Heart right ventricle (tissue), 16 donors: ENCODE measurements at regions not wholly inside any gene's neighbourhood (a gene's known extent, or its start where the extent isn't known, plus 50 kb on each side); places are given as distances from the start of the nearest gene placed in this dataset.

Source experiments
- ATAC-seq, 8 donors: fragments of 200-7000 bp; cut with Tn5 transposase; one replicate each; pipeline ENCODE4 v1.9.1; 2020; ENCODE audit warnings: mild to moderate bottlenecking in 8 of 8, moderate library complexity in 8 of 8, moderate number of reproducible peaks in 1 of 8
- DNase-seq, 2 donors: peaks; one replicate each; pipeline ENCODE4 v3.0.0-alpha.2; 2020
- H3K27ac ChIP-seq, 10 donors: fragments of 200-600 bp; sonication (generic) in 2 of 10; one replicate each; pipeline versions ENCODE4 v1.5.0 to v1.8.0; 2020 to 2022; ENCODE audit warnings: mild to moderate bottlenecking in 3 of 10
- H3K27me3 ChIP-seq, 7 donors: fragments of 200-600 bp; one replicate each; pipeline ENCODE4 v1.8.0; 2021 to 2022; ENCODE audit warnings: mild to moderate bottlenecking in 2 of 7
- H3K36me3 ChIP-seq, 9 donors: fragments of 200-600 bp; sonication (generic) in 1 of 9; one replicate each; pipeline versions ENCODE4 v1.5.0 to v1.8.0; 2020 to 2022; ENCODE audit warnings: mild to moderate bottlenecking in 2 of 9
- H3K4me1 ChIP-seq, 9 donors: fragments of 200-600 bp; sonication (generic) in 1 of 9; one replicate each; pipeline versions ENCODE4 v1.5.0 to v1.8.0; 2020 to 2022; ENCODE audit warnings: mild to moderate bottlenecking in 4 of 9
- H3K4me3 ChIP-seq, 10 donors: fragments of 200-600 bp; sonication (generic) in 2 of 10; one replicate each; pipeline versions ENCODE4 v1.5.0 to v1.8.0; 2020 to 2022; ENCODE audit warnings: mild to moderate bottlenecking in 7 of 10, moderate library complexity in 2 of 10
- H3K9me3 ChIP-seq, 11 donors: fragments of 200-600 bp in 10 of 11; sonication (generic) in 2 of 11; one replicate each; pipeline versions ENCODE4 v1.5.0 to v1.8.0; 2013 to 2022; ENCODE audit warnings: mild to moderate bottlenecking in 2 of 11, control low read depth in 1 of 11, moderate library complexity in 1 of 11
- WGBS, 2 donors: extraction: QIAGEN DNeasy Blood & Tissue Kit; methylation state at CpG; one replicate each; pipeline ENCODE4 v1.1.7; 2013; ENCODE audit warnings: inconsistent platforms in 1 of 2; 5-methylcytosine and 5-hydroxymethylcytosine counted together
- intact Hi-C, 10 donors: fragments of 100-400 bp; cut with DNase I; formaldehyde crosslinking; loops; one replicate each; pipeline versions ENCODE4 v1.11.1 to v1.14.2; 2022
- TF ChIP-seq, protein P1 (sequence below), 9 donors: fragments of 200-600 bp; sonication (generic) in 2 of 9; IDR thresholded peaks; one replicate each; pipeline versions ENCODE4 v1.5.0 to v1.8.0; 2021 to 2022; ENCODE audit warnings: antibody characterized with exemption in 9 of 9, mild to moderate bottlenecking in 5 of 9, moderate library complexity in 1 of 9
- donor health status: Arrhythmogenic right ventricular cardiomyopathy.
- donor health status: ischemic (EF 13 %, LVEDD 7.1; RV severe dilation, severe dysfunction).
- donor health status: healthy with polysubstance abuse.
- donor health status: DM: no; HTN: yes; CAD: no.
- donor health status: DM: no; HTN: no; CAD: no.
- donor health status: ischemic (EF 25% LVEDD 6.9; RV normal size, moderate dysfunction).
- donor health status: ischemic (EF 25% LVEDD 5.7; RV mildly dilated, moderate dysfunction).
- donor health status: healthy.
- donor health status: DM: yes; HTN: yes; CAD: no.
- donor health status: Ischemic cardiomyopathy.
- donor health status: ischemic (EF 35%, LVEDD 5.7; RV mildly dilated, moderate dysfunction).
- donor health status: nonischemic (EF 11% LVEDD 7.7; RV severe dilation, severe dysfunction).
- donor health status: DM: yes; HTN: yes; CAD: no.
- donor health status: PGD.
- donor health status: ischemic (EF 29% LVEDD 5.4; RV normal size, mild dysfunction).
- donor health status: nonischemic (EF 23%, LVEDD 6.1; RV moderate dilation, normal function).

- TF ChIP-seq, protein P1, sequence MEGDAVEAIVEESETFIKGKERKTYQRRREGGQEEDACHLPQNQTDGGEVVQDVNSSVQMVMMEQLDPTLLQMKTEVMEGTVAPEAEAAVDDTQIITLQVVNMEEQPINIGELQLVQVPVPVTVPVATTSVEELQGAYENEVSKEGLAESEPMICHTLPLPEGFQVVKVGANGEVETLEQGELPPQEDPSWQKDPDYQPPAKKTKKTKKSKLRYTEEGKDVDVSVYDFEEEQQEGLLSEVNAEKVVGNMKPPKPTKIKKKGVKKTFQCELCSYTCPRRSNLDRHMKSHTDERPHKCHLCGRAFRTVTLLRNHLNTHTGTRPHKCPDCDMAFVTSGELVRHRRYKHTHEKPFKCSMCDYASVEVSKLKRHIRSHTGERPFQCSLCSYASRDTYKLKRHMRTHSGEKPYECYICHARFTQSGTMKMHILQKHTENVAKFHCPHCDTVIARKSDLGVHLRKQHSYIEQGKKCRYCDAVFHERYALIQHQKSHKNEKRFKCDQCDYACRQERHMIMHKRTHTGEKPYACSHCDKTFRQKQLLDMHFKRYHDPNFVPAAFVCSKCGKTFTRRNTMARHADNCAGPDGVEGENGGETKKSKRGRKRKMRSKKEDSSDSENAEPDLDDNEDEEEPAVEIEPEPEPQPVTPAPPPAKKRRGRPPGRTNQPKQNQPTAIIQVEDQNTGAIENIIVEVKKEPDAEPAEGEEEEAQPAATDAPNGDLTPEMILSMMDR (IDR thresholded peaks at IDR 0.05): no peak
- WGBS, 2 donors: 53 to 59% methylated on average over 4 of the region's 4 CpGs
- Histone ChIP-seq H3K4me3 (no peak overlapping the region), H3K9me3 (no peaks in the 10 kb centered on the region), H3K27me3 (peaks cover 0 to 31% (median 0%) of the 10 kb centered on the region in 7 donors), H3K36me3 (no peaks in the 10 kb centered on the region), H3K27ac (no peak overlapping the region), H3K4me1 (no peaks in the 10 kb centered on the region)
- no peak for DNase-seq
- ATAC-seq: no peak
- intact Hi-C loops: no loop called here
These were observed 706.6 kb downstream of the PCDH19 start for GRCh38 chrX:99703473-99703872.

- DNase-seq: no peak
- no peak for ATAC-seq
- WGBS, 2 donors: 70% methylated on average over 2 of the region's 2 CpGs
- H3K27me3 ChIP-seq: peaks cover 0 to 15% (median 0%) of the 10 kb centered on the region in 7 donors
- no peaks in the 10 kb centered on the region for H3K9me3 ChIP-seq
- no peak overlapping the region for H3K27ac ChIP-seq
- intact Hi-C loops: no loop called here
- H3K36me3 ChIP-seq: no peaks in the 10 kb centered on the region
- TF ChIP-seq, protein P1 (IDR thresholded peaks at IDR 0.05): no peak
- H3K4me3 ChIP-seq: no peak overlapping the region
- no peaks in the 10 kb centered on the region for H3K4me1 ChIP-seq
These were observed 711.6 kb downstream of the PCDH19 start for GRCh38 chrX:99698451-99698850.

GRCh38 chrX:99663136-99663535 lies 746.9 kb downstream of the PCDH19 start:
- no peaks in the 10 kb centered on the region for H3K36me3 ChIP-seq
- intact Hi-C loops: no loop called here
- no peaks in the 10 kb centered on the region for H3K9me3 ChIP-seq
- H3K4me3 ChIP-seq: no peak overlapping the region
- DNase-seq (no peak), ATAC-seq (no peak)
- no peaks in the 10 kb centered on the region for H3K4me1 ChIP-seq
- H3K27me3 ChIP-seq: no peaks in the 10 kb centered on the region
- no peak overlapping the region for H3K27ac ChIP-seq
- TF ChIP-seq, protein P1 (IDR thresholded peaks at IDR 0.05): no peak
- 58 to 66% methylated on average over 4 of the region's 4 CpGs for WGBS, 2 donors

GRCh38 chrX:99654188-99654587 lies 755.9 kb downstream of the PCDH19 start:
- Histone ChIP-seq H3K27me3 (no peaks in the 10 kb centered on the region), H3K4me3 (no peak overlapping the region), H3K27ac (no peak overlapping the region), H3K9me3 (no peaks in the 10 kb centered on the region), H3K36me3 (no peaks in the 10 kb centered on the region), H3K4me1 (no peaks in the 10 kb centered on the region)
- intact Hi-C loops: no loop called here
- DNase-seq: no peak
- ATAC-seq: no peak
- WGBS, 2 donors: 70 to 73% methylated on average over 1 of the region's 1 CpG
- TF ChIP-seq, protein P1 (IDR thresholded peaks at IDR 0.05): no peak

- WGBS, 2 donors: 80 to 85% methylated on average over 1 of the region's 1 CpG
- intact Hi-C loops: no loop called here
- H3K4me1 ChIP-seq: no peaks in the 10 kb centered on the region
These were observed 756.7 kb downstream of the PCDH19 start for GRCh38 chrX:99653352-99653751.

More at GRCh38 chrX:99653352-99653751, 756.7 kb downstream of the PCDH19 start:
- Histone ChIP-seq H3K27me3 (no peaks in the 10 kb centered on the region), H3K9me3 (no peaks in the 10 kb centered on the region), H3K36me3 (no peaks in the 10 kb centered on the region), H3K4me3 (no peak overlapping the region), H3K27ac (no peak overlapping the region)
- TF ChIP-seq, protein P1 (IDR thresholded peaks at IDR 0.05): no peak
- ATAC-seq (no peak), DNase-seq (no peak)
